Heart left ventricle (tissue), 16 donors: ENCODE measurements at regions not wholly inside any gene's neighbourhood (a gene's known extent, or its start where the extent isn't known, plus 50 kb on each side); places are given as distances from the start of the nearest gene placed in this dataset.

Source experiments
- ATAC-seq, 4 donors: fragments of 200-7000 bp; cut with Tn5 transposase; one replicate each; pipeline ENCODE4 v1.9.1; 2020 to 2022; ENCODE audit warnings: moderate library complexity in 4 of 4, mild to moderate bottlenecking in 3 of 4, moderate number of reproducible peaks in 1 of 4
- DNase-seq, 5 donors: peaks; one replicate each; pipeline ENCODE4 v3.0.0-alpha.2; 2020
- H3K27ac ChIP-seq, 12 donors: fragments of 200-600 bp; sonication (generic) in 4 of 12; one replicate each; pipeline versions ENCODE4 v1.5.0 to v1.8.0; 2016 to 2022; ENCODE audit warnings: mild to moderate bottlenecking in 2 of 12
- H3K27me3 ChIP-seq, 9 donors: fragments of 200-600 bp; sonication (generic) in 2 of 9; one replicate each; pipeline versions ENCODE4 v1.5.1 to v1.8.0; 2016 to 2022; ENCODE audit warnings: mild to moderate bottlenecking in 3 of 9
- H3K36me3 ChIP-seq, 9 donors: fragments of 200-600 bp; sonication (generic) in 2 of 9; one replicate each; pipeline versions ENCODE4 v1.5.0 to v1.8.0; 2018 to 2022; ENCODE audit warnings: mild to moderate bottlenecking in 2 of 9
- H3K4me1 ChIP-seq, 12 donors: fragments of 200-600 bp; sonication (generic) in 4 of 12; one replicate each; pipeline versions ENCODE4 v1.5.0 to v1.8.0; 2016 to 2022; ENCODE audit warnings: mild to moderate bottlenecking in 3 of 12
- H3K4me3 ChIP-seq, 12 donors: fragments of 200-600 bp; sonication (generic) in 4 of 12; one replicate each; pipeline versions ENCODE4 v1.5.0 to v1.8.0; 2017 to 2022; ENCODE audit warnings: mild to moderate bottlenecking in 9 of 12, moderate library complexity in 4 of 12
- H3K9me3 ChIP-seq, 12 donors: fragments of 200-600 bp; sonication (generic) in 4 of 12; one replicate each; pipeline versions ENCODE4 v1.5.0 to v1.8.0; 2016 to 2022; ENCODE audit warnings: mild to moderate bottlenecking in 1 of 12
- CTCF ChIP-seq, 12 donors: fragments of 200-600 bp; sonication (generic) in 4 of 12; IDR thresholded peaks; one replicate each; pipeline versions ENCODE4 v1.5.0 to v1.8.0; 2018 to 2022; ENCODE audit warnings: antibody characterized with exemption in 12 of 12, mild to moderate bottlenecking in 5 of 12
- POLR2A ChIP-seq, 2 donors: fragments of 450-650 bp; IDR thresholded peaks; one replicate each; pipeline ENCODE4 v1.6.1; 2017; ENCODE audit warnings: antibody characterized with exemption in 2 of 2, mild to moderate bottlenecking in 2 of 2, moderate library complexity in 2 of 2
- WGBS, 4 donors: extraction: QIAGEN DNeasy Blood & Tissue Kit in 2 of 4; methylation state at CpG; one replicate each; pipeline versions ENCODE4 v1.1.5 to v1.1.7; 2013 to 2018; 5-methylcytosine and 5-hydroxymethylcytosine counted together
- intact Hi-C, 10 donors: fragments of 100-400 bp; cut with DNase I; formaldehyde crosslinking; loops; one replicate each; pipeline versions ENCODE4 v1.11.1 to v1.14.2; 2022
- donor health status: ischemic (EF 13 %, LVEDD 7.1; RV severe dilation, severe dysfunction).
- donor health status: healthy with polysubstance abuse.
- donor health status: DM: no; HTN: yes; CAD: no.
- donor health status: DM: no; HTN: no; CAD: no.
- donor health status: ischemic (EF 25% LVEDD 6.9; RV normal size, moderate dysfunction).
- donor health status: ischemic (EF 25% LVEDD 5.7; RV mildly dilated, moderate dysfunction).
- donor health status: healthy.
- donor health status: DM: yes; HTN: yes; CAD: no.
- donor health status: ischemic (EF 35%, LVEDD 5.7; RV mildly dilated, moderate dysfunction).
- donor health status: nonischemic (EF 11% LVEDD 7.7; RV severe dilation, severe dysfunction).
- donor health status: DM: yes; HTN: yes; CAD: no.
- donor health status: PGD.
- donor health status: ischemic (EF 29% LVEDD 5.4; RV normal size, mild dysfunction).
- donor health status: nonischemic (EF 23%, LVEDD 6.1; RV moderate dilation, normal function).

GRCh38 chr7:20952916-20953315 lies 166.2 kb upstream of the SP8 start:
- WGBS, 4 donors, result 44 to 58% (median 50%) methylated on average over 3 of the region's 3 CpGs
- intact Hi-C loops, result no loop called here
- Histone ChIP-seq H3K36me3 (no peaks in the 10 kb centered on the region), H3K27ac (no peak overlapping the region), H3K27me3 (no peaks in the 10 kb centered on the region), H3K4me3 (no peak overlapping the region), H3K9me3 (no peaks in the 10 kb centered on the region), H3K4me1 (no peaks in the 10 kb centered on the region)
- TF ChIP-seq POLR2A (IDR thresholded peaks at IDR 0.05) (no peak), CTCF (IDR thresholded peaks at IDR 0.05) (no peak)
- DNase-seq (no peak), ATAC-seq (no peak)

GRCh38 chr7:20954711-20955619 lies 168.3 kb upstream of the SP8 start:
- TF ChIP-seq CTCF (IDR thresholded peaks at IDR 0.05) (no peak), POLR2A (IDR thresholded peaks at IDR 0.05) (no peak)
- Histone ChIP-seq H3K27me3 (no peaks in the 10 kb centered on the region), H3K36me3 (no peaks in the 10 kb centered on the region), H3K4me1 (no peaks in the 10 kb centered on the region), H3K9me3 (no peaks in the 10 kb centered on the region), H3K4me3 (no peak overlapping the region), H3K27ac (no peak overlapping the region)
- intact Hi-C loops, result no loop called here
- no peak for DNase-seq
- WGBS, 4 donors, result 61 to 70% (median 65%) methylated on average over 4 of the region's 4 CpGs
- ATAC-seq, result no peak

GRCh38 chr7:20958572-20958971 lies 171.9 kb upstream of the SP8 start:
- no peak overlapping the region for H3K27ac ChIP-seq
- intact Hi-C loops, result no loop called here
- no peaks in the 10 kb centered on the region for H3K36me3 ChIP-seq
- DNase-seq (no peak), ATAC-seq (no peak)
- no peaks in the 10 kb centered on the region for H3K4me1 ChIP-seq
- no peaks in the 10 kb centered on the region for H3K9me3 ChIP-seq
- 59 to 72% (median 68%) methylated on average over 3 of the region's 3 CpGs for WGBS, 4 donors
- TF ChIP-seq CTCF (IDR thresholded peaks at IDR 0.05) (no peak), POLR2A (IDR thresholded peaks at IDR 0.05) (no peak)
- H3K4me3 ChIP-seq, result no peak overlapping the region
- H3K27me3 ChIP-seq, result no peaks in the 10 kb centered on the region

GRCh38 chr7:20959281-20959680 lies 172.6 kb upstream of the SP8 start:
- Histone ChIP-seq H3K4me3 (no peak overlapping the region), H3K36me3 (no peaks in the 10 kb centered on the region), H3K4me1 (no peaks in the 10 kb centered on the region), H3K9me3 (no peaks in the 10 kb centered on the region), H3K27me3 (no peaks in the 10 kb centered on the region), H3K27ac (no peak overlapping the region)
- 73 to 92% (median 88%) methylated on average over 1 of the region's 1 CpG for WGBS, 4 donors
- no peak for TF ChIP-seq CTCF (IDR thresholded peaks at IDR 0.05)
- TF ChIP-seq POLR2A (IDR thresholded peaks at IDR 0.05), result no peak
- intact Hi-C loops, result no loop called here
- DNase-seq, result no peak
- ATAC-seq, result no peak
